ENCODE measurements at regions not wholly inside any gene's neighbourhood (a gene's known extent, or its start where the extent isn't known, plus 50 kb on each side); places are given as distances from the start of the nearest gene placed in this dataset.

GRCh38 chr2:234841321-234842015 is 110.3 kb upstream of the SH3BP4 start:
- Histone ChIP-seq H2AFZ (ENCODE audit: low read length) (no peak overlapping the region), H3K4me3 (ENCODE audit: low read length, poor library complexity, severe bottlenecking) (no peak overlapping the region), H3K4me2 (ENCODE audit: low read depth, low read length, poor library complexity, severe bottlenecking) (no peak overlapping the region), H3F3A (ENCODE audit: low read depth) (no peaks in the 10 kb centered on the region), H3K4me1 (ENCODE audit: insufficient read depth, low read length, poor library complexity, severe bottlenecking) (no peaks in the 10 kb centered on the region), H3K9ac (ENCODE audit: low read depth, low read length, poor library complexity, severe bottlenecking) (no peak overlapping the region), H3K27me3 (ENCODE audit: insufficient read depth, low read length, poor library complexity, severe bottlenecking) (no peaks in the 10 kb centered on the region), H3K79me2 (ENCODE audit: insufficient read depth, low read length) (no peaks in the 10 kb centered on the region), H3K9me2 (replicated peaks; ENCODE audit: low read depth, low read length) (no peaks in the 10 kb centered on the region), H3K9me3 (ENCODE audit: insufficient read depth, low read depth, low read length) (no peaks in the 10 kb centered on the region), H4K20me1 (ENCODE audit: insufficient read depth, low read length, poor library complexity, severe bottlenecking) (no peaks in the 10 kb centered on the region), H3K36me3 (ENCODE audit: insufficient read depth, low read length) (no peaks in the 10 kb centered on the region)
- no peak for TF ChIP-seq EZH2phosphoT487 (IDR thresholded peaks at IDR 0.05; ENCODE audit: borderline replicate concordance)
- no peak for TF ChIP-seq CTCF (conservative IDR thresholded peaks at IDR 0.05; ENCODE audit: low read length)

GRCh38 chr2:234840336-234840735 is 111.5 kb upstream of the SH3BP4 start:
- H3K27me3 ChIP-seq (ENCODE audit: insufficient read depth, low read length, poor library complexity, severe bottlenecking): no peaks in the 10 kb centered on the region
- H3K4me3 ChIP-seq (ENCODE audit: low read length, poor library complexity, severe bottlenecking): no peak overlapping the region
- no peaks in the 10 kb centered on the region for H4K20me1 ChIP-seq (ENCODE audit: insufficient read depth, low read length, poor library complexity, severe bottlenecking)
- no peaks in the 10 kb centered on the region for H3K79me2 ChIP-seq (ENCODE audit: insufficient read depth, low read length)
- H3K9me3 ChIP-seq (ENCODE audit: insufficient read depth, low read depth, low read length): no peaks in the 10 kb centered on the region
- no peaks in the 10 kb centered on the region for H3K36me3 ChIP-seq (ENCODE audit: insufficient read depth, low read length)
- H3K9me2 ChIP-seq (replicated peaks; ENCODE audit: low read depth, low read length): no peaks in the 10 kb centered on the region
- no peak overlapping the region for H3K4me2 ChIP-seq (ENCODE audit: low read depth, low read length, poor library complexity, severe bottlenecking)
- no peaks in the 10 kb centered on the region for H3F3A ChIP-seq (ENCODE audit: low read depth)
- TF ChIP-seq CTCF (conservative IDR thresholded peaks at IDR 0.05; ENCODE audit: low read length): no peak
- no peak for TF ChIP-seq EZH2phosphoT487 (IDR thresholded peaks at IDR 0.05; ENCODE audit: borderline replicate concordance)
- H2AFZ ChIP-seq (ENCODE audit: low read length): no peak overlapping the region
- no peaks in the 10 kb centered on the region for H3K4me1 ChIP-seq (ENCODE audit: insufficient read depth, low read length, poor library complexity, severe bottlenecking)
- no peak overlapping the region for H3K9ac ChIP-seq (ENCODE audit: low read depth, low read length, poor library complexity, severe bottlenecking)

- no peaks in the 10 kb centered on the region for H3K9me3 ChIP-seq (ENCODE audit: insufficient read depth, low read depth, low read length)
Observed at GRCh38 chr2:234839285-234839684, 112.5 kb upstream of the SH3BP4 start.

More at GRCh38 chr2:234839285-234839684, 112.5 kb upstream of the SH3BP4 start:
- Histone ChIP-seq H3K4me1 (ENCODE audit: insufficient read depth, low read length, poor library complexity, severe bottlenecking) (no peaks in the 10 kb centered on the region), H3K4me3 (ENCODE audit: low read length, poor library complexity, severe bottlenecking) (no peak overlapping the region), H3F3A (ENCODE audit: low read depth) (no peaks in the 10 kb centered on the region), H3K4me2 (ENCODE audit: low read depth, low read length, poor library complexity, severe bottlenecking) (no peak overlapping the region), H3K27me3 (ENCODE audit: insufficient read depth, low read length, poor library complexity, severe bottlenecking) (no peaks in the 10 kb centered on the region), H3K36me3 (ENCODE audit: insufficient read depth, low read length) (no peaks in the 10 kb centered on the region), H2AFZ (ENCODE audit: low read length) (no peak overlapping the region), H3K9ac (ENCODE audit: low read depth, low read length, poor library complexity, severe bottlenecking) (no peak overlapping the region), H4K20me1 (ENCODE audit: insufficient read depth, low read length, poor library complexity, severe bottlenecking) (no peaks in the 10 kb centered on the region), H3K79me2 (ENCODE audit: insufficient read depth, low read length) (no peaks in the 10 kb centered on the region), H3K9me2 (replicated peaks; ENCODE audit: low read depth, low read length) (no peaks in the 10 kb centered on the region)
- TF ChIP-seq CTCF (conservative IDR thresholded peaks at IDR 0.05; ENCODE audit: low read length) (no peak), EZH2phosphoT487 (IDR thresholded peaks at IDR 0.05; ENCODE audit: borderline replicate concordance) (no peak)

All from Loucy (cell line).